Endodermal cell (in vitro differentiated cells): ENCODE measurements at regions not wholly inside any gene's neighbourhood (a gene's known extent, or its start where the extent isn't known, plus 50 kb on each side); places are given as distances from the start of the nearest gene placed in this dataset.

Source experiments
- DNase-seq: peaks from one replicate; pipeline ENCODE4 v3.0.0-alpha.2; 2017
- H3K27ac ChIP-seq: 2 replicates; pipeline ENCODE4 v1.5.1; 2013; ENCODE audit warnings: mild to moderate bottlenecking, low read depth, low read length, moderate library complexity
- H3K27me3 ChIP-seq: 2 replicates; pipeline ENCODE4 v1.6.1; 2013; ENCODE audit warnings: mild to moderate bottlenecking, low read length, moderate library complexity; ENCODE audit not compliant: insufficient read depth, control insufficient read depth, poor library complexity, severe bottlenecking
- H3K36me3 ChIP-seq: 2 replicates; pipeline ENCODE4 v1.7.0; 2013; ENCODE audit warnings: mild to moderate bottlenecking, low read length, moderate library complexity; ENCODE audit not compliant: control insufficient read depth, insufficient read depth
- H3K4me1 ChIP-seq: one replicate; pipeline ENCODE4 v1.7.0; 2013; ENCODE audit warnings: low read length; ENCODE audit not compliant: control insufficient read depth, insufficient read depth
- H3K4me3 ChIP-seq: 2 replicates; pipeline ENCODE4 v1.5.1; 2013; ENCODE audit warnings: mild to moderate bottlenecking, low read length, moderate library complexity
- H3K9ac ChIP-seq: 2 replicates; pipeline ENCODE4 v1.6.1; 2013; ENCODE audit warnings: mild to moderate bottlenecking, low read length, moderate library complexity; ENCODE audit not compliant: poor library complexity, severe bottlenecking; ENCODE audit errors: extremely low read depth
- H3K9me3 ChIP-seq: 2 replicates; pipeline ENCODE4 v1.6.1; 2013; ENCODE audit warnings: mild to moderate bottlenecking, low read length, moderate library complexity; ENCODE audit not compliant: control insufficient read depth
- H3K27ac Mint-ChIP-seq: 2 replicates; pipeline ENCODE4 v1.8.0; 2020; ENCODE audit warnings: mixed read lengths
- H3K27me3 Mint-ChIP-seq: 2 replicates; pipeline ENCODE4 v1.8.0; 2021; ENCODE audit warnings: mild to moderate bottlenecking, mixed read lengths; ENCODE audit not compliant: insufficient read depth
- H3K36me3 Mint-ChIP-seq: 2 replicates; pipeline ENCODE4 v1.8.0; 2020; ENCODE audit warnings: low read depth, mixed read lengths
- H3K4me1 Mint-ChIP-seq: 2 replicates; pipeline ENCODE4 v1.8.0; 2020; ENCODE audit warnings: mixed read lengths
- H3K4me3 Mint-ChIP-seq: 2 replicates; pipeline ENCODE4 v1.8.0; 2020; ENCODE audit warnings: mild to moderate bottlenecking, moderate library complexity, mixed read lengths
- H3K9me3 Mint-ChIP-seq: 2 replicates; pipeline ENCODE4 v1.8.0; 2020; ENCODE audit warnings: mild to moderate bottlenecking, mixed read lengths
- WGBS, 2 experiments: methylation state at CpG; one replicate each; pipeline versions ENCODE4 v1.1.5 to v1.1.7; 2013; ENCODE audit warnings: missing lambda C conversion rate in 2 of 2, mixed read lengths in 1 of 2; ENCODE audit not compliant: insufficient coverage in 1 of 2, insufficient read length in 1 of 2; 5-methylcytosine and 5-hydroxymethylcytosine counted together
- TF ChIP-seq, protein P1 (sequence below): fragments of 200-600 bp; sonication (generic); conservative IDR thresholded peaks from 2 replicates; pipeline ENCODE4 v1.5.0; 2021; ENCODE audit warnings: antibody characterized with exemption, mild to moderate bottlenecking

GRCh38 chr5:53180538-53180937 lies 71.0 kb upstream of the MOCS2 start:
- 88 to 93% methylated on average over 3 to 5 of the region's 5 CpGs for WGBS, 2 experiments
- Histone ChIP-seq H3K27ac (no peak overlapping the region), H3K4me1 (peaks cover 8% of the 10 kb centered on the region), H3K4me3 (no peak overlapping the region), H3K27me3 (no peaks in the 10 kb centered on the region), H3K9me3 (peaks cover 1% of the 10 kb centered on the region), H3K36me3 (no peaks in the 10 kb centered on the region), H3K9ac (no peak overlapping the region)
- Mint-ChIP-seq H3K36me3 (no peaks in the 10 kb centered on the region), H3K4me3 (no peak overlapping the region), H3K27ac (no peak overlapping the region), H3K27me3 (no peaks in the 10 kb centered on the region), H3K4me1 (peaks cover 5% of the 10 kb centered on the region), H3K9me3 (peaks cover 4% of the 10 kb centered on the region)
- no peak for DNase-seq
- TF ChIP-seq, protein P1, sequence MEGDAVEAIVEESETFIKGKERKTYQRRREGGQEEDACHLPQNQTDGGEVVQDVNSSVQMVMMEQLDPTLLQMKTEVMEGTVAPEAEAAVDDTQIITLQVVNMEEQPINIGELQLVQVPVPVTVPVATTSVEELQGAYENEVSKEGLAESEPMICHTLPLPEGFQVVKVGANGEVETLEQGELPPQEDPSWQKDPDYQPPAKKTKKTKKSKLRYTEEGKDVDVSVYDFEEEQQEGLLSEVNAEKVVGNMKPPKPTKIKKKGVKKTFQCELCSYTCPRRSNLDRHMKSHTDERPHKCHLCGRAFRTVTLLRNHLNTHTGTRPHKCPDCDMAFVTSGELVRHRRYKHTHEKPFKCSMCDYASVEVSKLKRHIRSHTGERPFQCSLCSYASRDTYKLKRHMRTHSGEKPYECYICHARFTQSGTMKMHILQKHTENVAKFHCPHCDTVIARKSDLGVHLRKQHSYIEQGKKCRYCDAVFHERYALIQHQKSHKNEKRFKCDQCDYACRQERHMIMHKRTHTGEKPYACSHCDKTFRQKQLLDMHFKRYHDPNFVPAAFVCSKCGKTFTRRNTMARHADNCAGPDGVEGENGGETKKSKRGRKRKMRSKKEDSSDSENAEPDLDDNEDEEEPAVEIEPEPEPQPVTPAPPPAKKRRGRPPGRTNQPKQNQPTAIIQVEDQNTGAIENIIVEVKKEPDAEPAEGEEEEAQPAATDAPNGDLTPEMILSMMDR = no peak

DNA sequence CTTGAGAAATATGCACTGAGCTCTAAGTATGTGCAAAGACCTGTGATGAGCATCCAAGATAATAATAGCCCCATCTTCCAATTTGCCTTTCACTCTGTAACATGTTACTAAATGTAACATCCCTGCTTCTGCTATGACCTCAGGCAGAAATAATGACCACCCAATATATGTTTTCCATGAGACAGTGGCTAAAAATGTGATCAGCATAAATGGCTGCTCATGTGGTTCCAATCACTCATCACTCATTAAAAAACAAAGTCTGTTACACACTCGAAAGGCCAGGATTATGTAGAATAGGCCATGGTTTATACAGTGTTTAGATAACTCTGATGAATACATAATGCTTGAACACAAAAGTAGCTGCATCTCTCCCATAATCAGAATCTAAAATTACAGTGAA lies 71.4 kb upstream of the MOCS2 start:
- Histone ChIP-seq H3K9me3 (no peaks in the 10 kb centered on the region), H3K4me1 (peaks cover 8% of the 10 kb centered on the region), H3K27ac (no peak overlapping the region), H3K27me3 (no peaks in the 10 kb centered on the region), H3K9ac (no peak overlapping the region), H3K36me3 (no peaks in the 10 kb centered on the region), H3K4me3 (no peak overlapping the region)
- 100% methylated on average over 1 of the region's 1 CpG; no CpG with 5 or more reads in 1 of the 2 experiments for WGBS, 2 experiments
- TF ChIP-seq, protein P1 = no peak
- Mint-ChIP-seq H3K4me3 (no peak overlapping the region), H3K36me3 (no peaks in the 10 kb centered on the region), H3K27ac (no peak overlapping the region), H3K27me3 (no peaks in the 10 kb centered on the region), H3K9me3 (peaks cover 4% of the 10 kb centered on the region), H3K4me1 (peaks cover 5% of the 10 kb centered on the region)
- no peak for DNase-seq

- H3K4me3 Mint-ChIP-seq = no peak overlapping the region
- H3K9me3 Mint-ChIP-seq = peaks cover 4% of the 10 kb centered on the region
- Histone ChIP-seq H3K36me3 (no peaks in the 10 kb centered on the region), H3K27me3 (no peaks in the 10 kb centered on the region), H3K4me1 (peaks cover 8% of the 10 kb centered on the region), H3K4me3 (no peak overlapping the region), H3K9me3 (no peaks in the 10 kb centered on the region), H3K27ac (no peak overlapping the region), H3K9ac (no peak overlapping the region)
- no peak overlapping the region for H3K27ac Mint-ChIP-seq
- no peaks in the 10 kb centered on the region for H3K27me3 Mint-ChIP-seq
- H3K36me3 Mint-ChIP-seq = no peaks in the 10 kb centered on the region
- TF ChIP-seq, protein P1 = no peak
- 90 to 99% methylated on average over 2 of the region's 2 CpGs for WGBS, 2 experiments
- DNase-seq = no peak
- H3K4me1 Mint-ChIP-seq = peaks cover 5% of the 10 kb centered on the region
These were observed 74.3 kb upstream of the MOCS2 start for GRCh38 chr5:53183880-53184279.
